GM23338 (cell line): ENCODE measurements at regions not wholly inside any gene's neighbourhood (a gene's known extent, or its start where the extent isn't known, plus 50 kb on each side); places are given as distances from the start of the nearest gene placed in this dataset.

Source experiments
- EZH2 ChIP-seq: fragments of 200-600 bp; sonication (generic); IDR thresholded peaks from one replicate; pipeline ENCODE4 v1.8.0; 2017; ENCODE audit warnings: antibody characterized with exemption, mild to moderate bottlenecking, low read depth; ENCODE audit not compliant: unreplicated experiment
- POLR2AphosphoS5 ChIP-seq: IDR thresholded peaks from 2 replicates; pipeline ENCODE4 v1.6.1; 2016; ENCODE audit warnings: antibody characterized with exemption, low read depth
- TF ChIP-seq, protein P1 (sequence below), 2 experiments: fragments of 200-600 bp in 1 of 2; sonication (generic) in 1 of 2; conservative IDR thresholded peaks; 2 replicates each; pipeline versions ENCODE4 v1.5.1 to v1.6.1; 2016 to 2017; ENCODE audit warnings: antibody characterized with exemption in 2 of 2, low read depth in 2 of 2, mild to moderate bottlenecking in 2 of 2, moderate library complexity in 1 of 2

DNA sequence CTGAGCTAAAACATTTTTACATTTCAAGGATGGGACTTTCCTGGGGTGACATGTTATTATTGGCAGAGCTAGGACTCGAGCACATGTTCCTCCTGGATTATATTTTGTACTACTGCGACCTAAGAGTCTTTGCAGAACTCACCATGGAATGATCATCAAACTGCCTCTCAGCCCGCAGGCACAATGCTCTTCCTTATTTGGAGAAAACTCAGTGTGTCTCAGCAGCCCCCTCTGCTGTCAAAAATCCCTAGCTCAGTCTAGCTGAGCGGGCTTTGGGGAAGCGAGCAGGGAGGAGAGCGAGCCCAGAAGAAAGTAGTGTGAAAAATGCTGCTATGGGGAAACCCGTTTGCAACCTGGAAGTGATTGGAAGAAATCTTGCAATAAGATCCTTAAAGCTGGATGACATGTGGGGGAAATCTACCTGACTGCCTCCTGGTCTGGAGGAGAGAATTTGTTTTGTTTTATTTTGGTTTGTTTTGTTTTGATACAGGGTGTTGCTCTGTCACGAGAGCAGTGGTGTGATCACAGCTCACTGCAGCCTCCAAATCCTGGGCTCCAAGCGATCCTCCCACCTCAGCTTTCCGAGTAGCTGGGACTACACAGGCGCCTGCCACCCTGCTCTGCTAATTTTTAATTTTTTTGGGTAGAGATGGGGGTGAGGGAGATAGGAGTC is 89.9 kb upstream of the CLINT1 start:
- TF ChIP-seq, protein P1, sequence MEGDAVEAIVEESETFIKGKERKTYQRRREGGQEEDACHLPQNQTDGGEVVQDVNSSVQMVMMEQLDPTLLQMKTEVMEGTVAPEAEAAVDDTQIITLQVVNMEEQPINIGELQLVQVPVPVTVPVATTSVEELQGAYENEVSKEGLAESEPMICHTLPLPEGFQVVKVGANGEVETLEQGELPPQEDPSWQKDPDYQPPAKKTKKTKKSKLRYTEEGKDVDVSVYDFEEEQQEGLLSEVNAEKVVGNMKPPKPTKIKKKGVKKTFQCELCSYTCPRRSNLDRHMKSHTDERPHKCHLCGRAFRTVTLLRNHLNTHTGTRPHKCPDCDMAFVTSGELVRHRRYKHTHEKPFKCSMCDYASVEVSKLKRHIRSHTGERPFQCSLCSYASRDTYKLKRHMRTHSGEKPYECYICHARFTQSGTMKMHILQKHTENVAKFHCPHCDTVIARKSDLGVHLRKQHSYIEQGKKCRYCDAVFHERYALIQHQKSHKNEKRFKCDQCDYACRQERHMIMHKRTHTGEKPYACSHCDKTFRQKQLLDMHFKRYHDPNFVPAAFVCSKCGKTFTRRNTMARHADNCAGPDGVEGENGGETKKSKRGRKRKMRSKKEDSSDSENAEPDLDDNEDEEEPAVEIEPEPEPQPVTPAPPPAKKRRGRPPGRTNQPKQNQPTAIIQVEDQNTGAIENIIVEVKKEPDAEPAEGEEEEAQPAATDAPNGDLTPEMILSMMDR (conservative IDR thresholded peaks at IDR 0.05; ENCODE audit: low read depth in 2 of 2) = peak; percentile 89 to 90
- no peak for TF ChIP-seq EZH2
- no peak for TF ChIP-seq POLR2AphosphoS5
